GM19328 (cell line): ENCODE measurements at regions not wholly inside any gene's neighbourhood (a gene's known extent, or its start where the extent isn't known, plus 50 kb on each side); places are given as distances from the start of the nearest gene placed in this dataset.

Source experiments
- ATAC-seq: cut with Tn5 transposase; IDR thresholded peaks from one replicate; pipeline ENCODE4 v1.9.1; 2021; ENCODE audit warnings: mild to moderate bottlenecking, moderate library complexity; ENCODE audit not compliant: unreplicated experiment

DNA sequence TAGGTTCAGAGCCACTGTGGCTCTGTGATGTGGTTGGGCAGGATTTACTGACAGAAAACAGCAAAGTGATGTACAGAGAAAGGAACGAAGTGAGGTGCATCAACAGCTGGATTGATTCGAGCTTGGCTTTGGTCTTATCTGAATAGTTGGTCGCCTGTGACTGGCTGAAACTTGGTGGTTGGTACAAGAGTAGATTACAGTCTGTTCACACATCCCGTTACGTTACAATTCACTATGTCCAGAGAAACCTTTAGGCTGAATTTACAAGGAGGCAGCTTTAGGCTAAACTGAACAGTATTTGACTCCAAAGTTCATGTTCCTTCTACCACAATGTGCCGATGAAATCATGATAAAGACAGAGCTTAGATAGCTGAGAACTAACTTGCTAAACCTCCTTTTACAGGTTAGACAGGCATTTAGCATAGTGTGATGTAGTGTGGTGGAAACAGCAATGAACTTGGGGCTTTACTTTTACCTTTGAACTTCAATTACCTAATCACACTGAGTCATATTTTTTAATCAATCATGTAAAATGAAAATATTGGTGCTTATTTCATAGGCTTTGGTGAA lies 210.2 kb upstream of the PUM3 start:
- no peak for ATAC-seq

- no peak for ATAC-seq
These were observed 205.7 kb upstream of the PUM3 start for GRCh38 chr9:3049636-3050035.

- no peak for ATAC-seq
These were observed 204.0 kb upstream of the PUM3 start for GRCh38 chr9:3047912-3048311.

- ATAC-seq, result no peak
These were observed 201.3 kb upstream of the PUM3 start for GRCh38 chr9:3045153-3045552.

DNA sequence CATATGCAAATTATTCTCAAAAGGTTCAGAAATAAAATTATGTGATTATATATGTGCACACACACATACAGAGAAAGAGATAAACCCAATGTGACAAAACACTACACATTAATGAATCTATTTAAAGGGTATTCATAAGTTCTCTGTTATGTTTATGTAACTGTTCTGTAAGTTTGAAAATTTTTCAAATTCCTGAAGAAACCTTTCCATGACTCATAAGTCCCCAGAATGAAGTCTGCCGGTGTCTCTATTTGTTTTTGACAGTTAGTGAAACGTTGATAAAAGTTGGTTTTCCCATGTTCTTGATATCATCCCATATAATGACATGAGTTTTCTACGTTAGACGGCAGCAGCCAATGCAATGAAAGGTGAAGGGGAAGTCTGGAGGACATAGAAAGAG lies 199.5 kb upstream of the PUM3 start:
- ATAC-seq, result no peak

DNA sequence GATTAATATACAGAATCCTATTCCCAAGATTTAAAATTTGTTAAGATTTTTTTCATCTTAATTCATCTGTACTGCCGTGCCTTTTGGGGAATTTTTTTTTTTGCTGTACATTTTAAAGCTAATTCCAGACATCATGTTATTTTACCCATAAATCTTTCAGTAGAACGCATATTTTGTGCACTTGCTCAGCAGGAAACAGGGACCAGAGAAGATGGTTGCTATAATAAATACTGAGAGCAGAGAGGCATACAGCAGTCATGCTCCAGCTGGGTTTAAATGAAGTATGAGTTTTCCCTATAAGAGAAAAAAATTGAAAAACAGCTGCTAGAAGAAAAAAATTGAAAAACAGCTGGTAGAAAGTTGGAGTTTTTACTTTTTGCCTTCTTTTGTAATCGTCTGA lies 196.9 kb upstream of the PUM3 start:
- no peak for ATAC-seq

GRCh38 chr9:3036333-3036700 lies 192.4 kb upstream of the PUM3 start:
- ATAC-seq, result no peak

DNA sequence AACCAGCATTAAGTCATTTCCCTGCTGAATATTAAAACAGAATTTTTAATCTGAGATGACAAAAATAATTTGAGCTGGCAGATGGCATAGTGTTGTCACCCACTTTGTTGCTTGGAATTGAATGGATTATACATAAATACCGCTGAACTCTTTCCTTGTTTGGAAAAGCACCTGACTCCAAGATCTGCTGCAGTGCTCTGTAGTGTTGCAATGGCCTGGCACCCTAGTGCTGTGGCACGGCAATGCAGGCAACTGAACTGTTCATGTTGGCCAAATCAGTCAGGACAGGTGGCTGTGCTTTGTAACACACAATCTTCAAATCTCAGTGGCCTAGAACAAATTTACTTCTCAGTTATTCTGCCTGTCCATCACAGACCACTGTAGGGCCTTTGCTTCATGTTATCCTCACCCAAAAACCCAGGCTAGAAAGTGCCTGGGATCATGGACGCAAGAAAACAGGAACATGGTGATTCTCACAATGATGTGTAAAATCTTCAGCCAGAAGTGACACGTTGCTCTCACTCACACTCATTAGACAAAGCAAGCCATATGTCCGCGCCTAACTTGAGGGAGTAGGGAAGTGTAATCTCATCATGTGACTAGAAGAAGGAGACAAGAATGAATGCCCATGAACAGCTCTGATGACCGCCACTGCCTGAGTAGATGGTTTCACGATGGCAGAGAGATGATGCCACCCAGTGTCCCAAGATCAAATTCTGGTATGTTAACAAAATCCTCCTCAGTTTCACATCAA lies 191.9 kb upstream of the PUM3 start:
- no peak for ATAC-seq

GRCh38 chr9:3032898-3033297 lies 189.0 kb upstream of the PUM3 start:
- peak; percentile 48 for ATAC-seq

GRCh38 chr9:3028535-3028934 lies 184.6 kb upstream of the PUM3 start:
- ATAC-seq, result no peak

DNA sequence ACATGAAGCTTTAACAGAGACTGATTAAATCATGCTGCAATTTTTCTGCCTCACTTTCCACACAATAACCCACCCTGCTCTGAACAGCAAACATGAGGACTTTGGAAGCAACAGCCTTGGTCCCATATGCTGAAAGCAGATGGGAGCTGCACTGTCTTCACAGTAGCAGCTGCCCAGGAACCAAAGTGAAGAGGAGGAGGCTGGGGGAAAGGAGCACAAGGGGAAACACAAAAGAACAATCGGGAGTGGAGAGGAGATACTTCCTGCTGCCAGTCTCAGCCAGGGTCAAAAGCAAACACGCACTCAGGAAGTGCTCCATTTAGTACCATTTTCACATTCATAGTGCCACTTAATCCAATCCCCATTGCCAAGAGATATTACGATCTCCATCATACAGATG lies 183.3 kb upstream of the PUM3 start:
- ATAC-seq, result no peak

DNA sequence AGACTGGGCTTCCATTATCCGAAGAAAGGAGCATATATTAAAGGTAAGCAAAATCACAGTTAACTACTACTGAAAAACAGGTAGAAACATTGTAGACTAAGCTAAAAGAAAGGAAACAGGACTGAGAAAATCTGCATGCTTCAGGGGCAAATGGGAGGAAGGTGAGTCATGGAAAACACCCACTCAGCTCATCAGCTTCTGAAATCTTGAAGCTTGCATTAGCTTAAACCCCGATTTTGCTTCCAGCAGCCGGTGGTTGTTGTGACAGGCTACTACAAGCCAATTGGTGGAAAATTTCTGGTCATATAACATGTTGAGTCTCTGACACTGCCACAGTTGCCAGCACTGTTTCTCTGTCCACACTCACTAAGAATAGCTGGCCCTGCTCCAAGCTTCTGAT lies 179.6 kb upstream of the PUM3 start:
- ATAC-seq, result no peak

DNA sequence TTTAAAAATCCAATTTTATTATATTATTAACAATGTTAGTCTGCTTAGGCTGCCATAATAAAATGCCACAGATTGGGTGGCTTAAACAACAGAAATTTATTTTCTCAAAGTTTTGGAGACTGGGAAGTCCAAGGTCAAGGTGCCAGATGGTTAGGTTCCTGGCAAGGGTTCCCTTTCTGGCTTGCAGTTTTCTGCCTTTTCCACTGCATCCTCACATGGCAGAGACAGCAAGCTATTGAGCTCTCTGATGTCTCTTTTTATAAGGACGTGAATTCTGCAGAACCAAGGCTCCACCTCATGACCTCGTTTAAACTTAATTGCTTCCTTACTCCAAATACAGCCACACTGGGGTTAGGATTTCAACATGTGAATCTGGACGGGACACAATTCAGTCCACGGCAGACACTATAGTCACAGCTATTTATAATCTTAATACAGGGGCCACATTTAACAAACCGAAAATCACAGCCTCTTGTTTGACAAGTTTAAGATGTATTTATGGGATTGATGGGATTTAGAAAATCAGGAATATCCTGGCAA lies 174.9 kb upstream of the PUM3 start:
- no peak for ATAC-seq

GRCh38 chr9:3018071-3018470 lies 174.2 kb upstream of the PUM3 start:
- no peak for ATAC-seq

DNA sequence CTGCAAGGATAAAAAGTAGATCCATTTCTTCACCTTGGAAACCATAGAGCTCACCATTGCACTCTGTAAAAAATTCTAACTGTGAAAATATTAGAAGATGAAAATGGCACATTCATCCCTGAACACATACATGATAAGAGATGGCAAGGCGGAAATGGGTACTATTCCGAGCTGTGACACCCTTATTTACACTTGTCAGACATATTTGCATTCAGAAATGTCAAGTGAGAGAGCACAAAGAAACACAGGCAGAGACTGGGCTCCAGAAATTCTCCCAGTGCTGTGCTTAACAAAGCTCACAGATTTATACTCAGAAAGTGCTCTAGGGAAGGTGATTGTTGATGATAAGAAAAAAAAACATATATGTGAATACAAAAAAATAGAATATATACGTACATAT lies 170.3 kb upstream of the PUM3 start:
- ATAC-seq, result no peak

- no peak for ATAC-seq
These were observed 168.9 kb upstream of the PUM3 start for GRCh38 chr9:3012842-3013241.

GRCh38 chr9:3012245-3012644 lies 168.3 kb upstream of the PUM3 start:
- ATAC-seq, result no peak

DNA sequence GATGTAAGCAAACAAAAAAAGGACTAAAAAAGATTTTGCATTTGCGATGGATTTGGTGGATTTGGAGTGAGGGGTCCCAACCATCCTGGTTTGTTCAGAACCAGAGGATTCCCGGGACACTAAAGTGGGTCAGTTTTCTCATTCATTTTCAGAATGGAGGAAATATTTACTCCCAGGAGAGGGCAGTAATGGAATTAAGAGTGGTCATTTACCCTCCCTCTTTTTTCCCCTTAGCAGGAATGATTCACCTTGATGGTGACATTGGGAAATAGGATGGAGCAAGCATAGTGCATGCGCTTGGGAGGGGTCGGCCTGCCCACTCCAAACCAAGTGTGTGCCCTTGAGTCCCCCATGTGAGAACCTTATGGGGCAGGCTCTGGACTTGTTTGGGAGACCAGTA lies 164.2 kb upstream of the PUM3 start:
- no peak for ATAC-seq

- ATAC-seq, result no peak
These were observed 163.4 kb upstream of the PUM3 start for GRCh38 chr9:3007326-3007725.

DNA sequence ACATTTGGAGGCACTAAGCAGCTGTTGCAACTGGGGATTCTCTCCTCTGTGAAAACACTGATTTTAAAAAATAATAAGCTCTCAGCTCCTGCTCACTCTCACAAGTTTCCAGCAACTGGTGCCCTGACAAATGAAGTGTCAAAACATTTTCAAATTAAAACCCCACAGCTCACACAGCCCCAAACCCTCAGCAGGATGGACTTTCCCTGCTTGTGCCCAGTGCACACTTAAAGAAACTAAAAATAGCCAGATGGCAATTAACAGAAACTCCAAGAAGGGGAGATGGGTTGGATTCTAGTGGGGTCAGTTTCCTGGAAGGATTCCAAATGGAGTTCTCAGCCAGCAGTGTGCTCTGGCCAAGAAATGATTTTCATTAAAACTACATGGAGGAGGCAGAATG lies 163.0 kb upstream of the PUM3 start:
- no peak for ATAC-seq

DNA sequence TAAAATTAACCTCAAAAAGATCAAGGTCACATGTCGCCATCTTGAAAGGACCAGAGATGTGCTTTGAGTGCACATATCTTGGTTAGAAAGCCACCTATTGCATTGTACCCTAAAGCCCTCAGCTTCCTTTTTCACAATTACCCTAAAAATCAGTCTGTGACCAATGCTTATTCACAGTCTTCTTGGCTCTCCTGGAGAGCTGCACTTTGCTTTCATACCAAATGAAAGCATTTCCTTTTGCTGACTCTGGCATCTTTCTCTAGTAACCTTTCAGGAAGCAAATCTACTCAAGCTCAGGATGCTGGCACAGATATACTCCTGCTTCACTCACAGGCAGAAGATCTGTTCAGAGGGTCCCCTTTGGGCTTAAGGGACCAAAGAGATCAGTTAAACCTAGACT lies 160.7 kb upstream of the PUM3 start:
- no peak for ATAC-seq

DNA sequence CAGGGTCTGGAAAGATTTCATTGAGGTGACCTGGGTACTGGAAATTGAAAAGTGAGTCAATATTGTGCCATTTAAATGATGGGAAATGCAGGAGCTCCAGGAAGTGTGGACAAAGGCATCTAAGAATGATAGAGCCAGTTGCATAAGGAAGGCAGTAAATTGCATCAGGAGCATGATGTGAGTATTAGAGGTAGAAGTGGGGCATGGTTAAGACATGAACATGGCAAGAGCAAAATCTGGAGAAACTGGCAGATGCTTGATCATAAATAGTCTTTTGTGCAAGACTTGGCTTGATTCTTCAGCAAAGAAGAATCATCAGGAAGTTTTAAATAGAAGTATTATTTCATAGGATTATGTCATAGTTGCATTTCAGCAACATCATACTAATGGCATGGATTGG lies 157.4 kb upstream of the PUM3 start:
- ATAC-seq, result no peak

DNA sequence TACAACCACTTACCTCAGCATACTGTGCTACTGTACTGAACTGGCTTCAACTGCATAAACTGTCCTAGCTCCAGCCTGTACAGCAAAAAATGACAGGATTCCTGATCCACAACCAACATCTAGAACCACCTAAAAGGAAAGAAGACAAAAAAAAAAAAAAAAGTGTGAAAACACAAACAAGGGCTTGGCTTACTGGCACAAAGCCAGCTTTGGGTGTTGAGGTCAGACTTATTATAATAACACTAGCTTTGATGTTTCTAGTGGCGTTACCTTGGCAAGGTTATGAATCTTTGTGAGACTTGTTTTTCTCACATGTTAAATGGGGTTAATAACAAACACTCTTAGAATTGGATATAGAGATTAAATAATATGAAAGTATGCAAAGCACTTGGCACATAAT lies 148.5 kb upstream of the PUM3 start:
- no peak for ATAC-seq
